GM12878 (cell line): ENCODE measurements at regions not wholly inside any gene's neighbourhood (a gene's known extent, or its start where the extent isn't known, plus 50 kb on each side); places are given as distances from the start of the nearest gene placed in this dataset.

ENCODE experiments used
- GABPA ChIP-seq: IDR thresholded peaks from 2 replicates; pipeline ENCODE4 v1.6.1; 2014; ENCODE audit warnings: antibody characterized with exemption, low read depth, mild to moderate bottlenecking, inconsistent platforms
- LARP7 ChIP-seq: fragments of 450-650 bp; IDR thresholded peaks from 2 replicates; pipeline ENCODE4 v1.6.1; 2017; ENCODE audit warnings: mild to moderate bottlenecking
- SREBF1 ChIP-seq: IDR thresholded peaks from 2 replicates; pipeline ENCODE4 v1.6.1; 2012; ENCODE audit warnings: mild to moderate bottlenecking, low read length
- TARDBP ChIP-seq: IDR thresholded peaks from 2 replicates; pipeline ENCODE4 v1.6.1; 2016; ENCODE audit warnings: borderline replicate concordance
- TF ChIP-seq, protein P1 (sequence below): fragments of 450-650 bp; IDR thresholded peaks from 2 replicates; pipeline ENCODE4 v1.6.1; 2016; ENCODE audit warnings: mild to moderate bottlenecking, moderate library complexity, borderline replicate concordance
- TF ChIP-seq, protein P2 (sequence below): fragments of 450-650 bp; IDR thresholded peaks from 2 replicates; pipeline ENCODE4 v1.6.1; 2018; ENCODE audit warnings: borderline replicate concordance, mild to moderate bottlenecking; ENCODE audit not compliant: partially characterized antibody
- TF ChIP-seq, protein P3 (sequence below): IDR thresholded peaks from 2 replicates; pipeline ENCODE4 v1.6.1; 2012; ENCODE audit warnings: mild to moderate bottlenecking, low read depth, low read length
- TF ChIP-seq, protein P4 (sequence below), 3 experiments: IDR thresholded peaks in 2 of 3; conservative IDR thresholded peaks in 1 of 3; 2 replicates each; pipeline ENCODE4 v1.5.1; 2011; ENCODE audit warnings: low read depth in 3 of 3, low read length in 3 of 3, mild to moderate bottlenecking in 3 of 3, control low read depth in 2 of 3, moderate library complexity in 2 of 3, inconsistent platforms in 1 of 3, mixed read lengths in 1 of 3; ENCODE audit not compliant: control insufficient read depth in 2 of 3, insufficient read depth in 1 of 3; ENCODE audit errors: extremely low read depth in 1 of 3
- TF ChIP-seq, protein P5 (sequence below): fragments of 450-650 bp; IDR thresholded peaks from 2 replicates; pipeline ENCODE4 v1.6.1; 2017; ENCODE audit warnings: borderline replicate concordance

DNA sequence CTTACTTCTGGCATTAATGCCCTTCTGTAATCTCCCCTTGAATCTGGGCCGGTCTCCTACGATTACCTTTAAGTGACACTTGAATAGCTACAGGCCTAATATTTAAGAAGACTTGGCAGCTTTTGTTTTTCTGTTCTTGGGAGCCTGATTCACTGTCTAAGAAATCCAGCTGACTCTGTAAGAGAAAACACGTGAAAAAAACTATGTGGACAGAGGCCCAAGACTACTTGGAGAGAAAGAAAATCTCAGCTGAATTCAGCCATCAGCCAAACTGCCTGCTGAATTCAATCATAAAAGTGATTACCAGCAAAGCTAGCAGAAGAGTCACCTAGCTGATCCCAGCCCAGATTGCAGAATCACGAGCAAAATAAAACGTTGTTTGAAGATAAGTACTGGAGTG lies 521.2 kb downstream of the MID1IP1 start (continued):
- TF ChIP-seq, protein P1, sequence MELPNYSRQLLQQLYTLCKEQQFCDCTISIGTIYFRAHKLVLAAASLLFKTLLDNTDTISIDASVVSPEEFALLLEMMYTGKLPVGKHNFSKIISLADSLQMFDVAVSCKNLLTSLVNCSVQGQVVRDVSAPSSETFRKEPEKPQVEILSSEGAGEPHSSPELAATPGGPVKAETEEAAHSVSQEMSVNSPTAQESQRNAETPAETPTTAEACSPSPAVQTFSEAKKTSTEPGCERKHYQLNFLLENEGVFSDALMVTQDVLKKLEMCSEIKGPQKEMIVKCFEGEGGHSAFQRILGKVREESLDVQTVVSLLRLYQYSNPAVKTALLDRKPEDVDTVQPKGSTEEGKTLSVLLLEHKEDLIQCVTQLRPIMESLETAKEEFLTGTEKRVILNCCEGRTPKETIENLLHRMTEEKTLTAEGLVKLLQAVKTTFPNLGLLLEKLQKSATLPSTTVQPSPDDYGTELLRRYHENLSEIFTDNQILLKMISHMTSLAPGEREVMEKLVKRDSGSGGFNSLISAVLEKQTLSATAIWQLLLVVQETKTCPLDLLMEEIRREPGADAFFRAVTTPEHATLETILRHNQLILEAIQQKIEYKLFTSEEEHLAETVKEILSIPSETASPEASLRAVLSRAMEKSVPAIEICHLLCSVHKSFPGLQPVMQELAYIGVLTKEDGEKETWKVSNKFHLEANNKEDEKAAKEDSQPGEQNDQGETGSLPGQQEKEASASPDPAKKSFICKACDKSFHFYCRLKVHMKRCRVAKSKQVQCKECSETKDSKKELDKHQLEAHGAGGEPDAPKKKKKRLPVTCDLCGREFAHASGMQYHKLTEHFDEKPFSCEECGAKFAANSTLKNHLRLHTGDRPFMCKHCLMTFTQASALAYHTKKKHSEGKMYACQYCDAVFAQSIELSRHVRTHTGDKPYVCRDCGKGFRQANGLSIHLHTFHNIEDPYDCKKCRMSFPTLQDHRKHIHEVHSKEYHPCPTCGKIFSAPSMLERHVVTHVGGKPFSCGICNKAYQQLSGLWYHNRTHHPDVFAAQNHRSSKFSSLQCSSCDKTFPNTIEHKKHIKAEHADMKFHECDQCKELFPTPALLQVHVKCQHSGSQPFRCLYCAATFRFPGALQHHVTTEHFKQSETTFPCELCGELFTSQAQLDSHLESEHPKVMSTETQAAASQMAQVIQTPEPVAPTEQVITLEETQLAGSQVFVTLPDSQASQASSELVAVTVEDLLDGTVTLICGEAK = no peak
- TF ChIP-seq TARDBP (no peak), LARP7 (no peak), GABPA (no peak), SREBF1 (no peak)
- TF ChIP-seq, protein P2, sequence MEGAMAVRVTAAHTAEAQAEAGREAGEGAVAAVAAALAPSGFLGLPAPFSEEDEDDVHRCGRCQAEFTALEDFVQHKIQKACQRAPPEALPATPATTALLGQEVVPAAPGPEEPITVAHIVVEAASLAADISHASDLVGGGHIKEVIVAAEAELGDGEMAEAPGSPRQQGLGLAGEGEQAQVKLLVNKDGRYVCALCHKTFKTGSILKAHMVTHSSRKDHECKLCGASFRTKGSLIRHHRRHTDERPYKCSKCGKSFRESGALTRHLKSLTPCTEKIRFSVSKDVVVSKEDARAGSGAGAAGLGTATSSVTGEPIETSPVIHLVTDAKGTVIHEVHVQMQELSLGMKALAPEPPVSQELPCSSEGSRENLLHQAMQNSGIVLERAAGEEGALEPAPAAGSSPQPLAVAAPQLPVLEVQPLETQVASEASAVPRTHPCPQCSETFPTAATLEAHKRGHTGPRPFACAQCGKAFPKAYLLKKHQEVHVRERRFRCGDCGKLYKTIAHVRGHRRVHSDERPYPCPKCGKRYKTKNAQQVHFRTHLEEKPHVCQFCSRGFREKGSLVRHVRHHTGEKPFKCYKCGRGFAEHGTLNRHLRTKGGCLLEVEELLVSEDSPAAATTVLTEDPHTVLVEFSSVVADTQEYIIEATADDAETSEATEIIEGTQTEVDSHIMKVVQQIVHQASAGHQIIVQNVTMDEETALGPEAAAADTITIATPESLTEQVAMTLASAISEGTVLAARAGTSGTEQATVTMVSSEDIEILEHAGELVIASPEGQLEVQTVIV = no peak
- TF ChIP-seq, protein P3, sequence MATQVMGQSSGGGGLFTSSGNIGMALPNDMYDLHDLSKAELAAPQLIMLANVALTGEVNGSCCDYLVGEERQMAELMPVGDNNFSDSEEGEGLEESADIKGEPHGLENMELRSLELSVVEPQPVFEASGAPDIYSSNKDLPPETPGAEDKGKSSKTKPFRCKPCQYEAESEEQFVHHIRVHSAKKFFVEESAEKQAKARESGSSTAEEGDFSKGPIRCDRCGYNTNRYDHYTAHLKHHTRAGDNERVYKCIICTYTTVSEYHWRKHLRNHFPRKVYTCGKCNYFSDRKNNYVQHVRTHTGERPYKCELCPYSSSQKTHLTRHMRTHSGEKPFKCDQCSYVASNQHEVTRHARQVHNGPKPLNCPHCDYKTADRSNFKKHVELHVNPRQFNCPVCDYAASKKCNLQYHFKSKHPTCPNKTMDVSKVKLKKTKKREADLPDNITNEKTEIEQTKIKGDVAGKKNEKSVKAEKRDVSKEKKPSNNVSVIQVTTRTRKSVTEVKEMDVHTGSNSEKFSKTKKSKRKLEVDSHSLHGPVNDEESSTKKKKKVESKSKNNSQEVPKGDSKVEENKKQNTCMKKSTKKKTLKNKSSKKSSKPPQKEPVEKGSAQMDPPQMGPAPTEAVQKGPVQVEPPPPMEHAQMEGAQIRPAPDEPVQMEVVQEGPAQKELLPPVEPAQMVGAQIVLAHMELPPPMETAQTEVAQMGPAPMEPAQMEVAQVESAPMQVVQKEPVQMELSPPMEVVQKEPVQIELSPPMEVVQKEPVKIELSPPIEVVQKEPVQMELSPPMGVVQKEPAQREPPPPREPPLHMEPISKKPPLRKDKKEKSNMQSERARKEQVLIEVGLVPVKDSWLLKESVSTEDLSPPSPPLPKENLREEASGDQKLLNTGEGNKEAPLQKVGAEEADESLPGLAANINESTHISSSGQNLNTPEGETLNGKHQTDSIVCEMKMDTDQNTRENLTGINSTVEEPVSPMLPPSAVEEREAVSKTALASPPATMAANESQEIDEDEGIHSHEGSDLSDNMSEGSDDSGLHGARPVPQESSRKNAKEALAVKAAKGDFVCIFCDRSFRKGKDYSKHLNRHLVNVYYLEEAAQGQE = no peak
- TF ChIP-seq, protein P4, sequence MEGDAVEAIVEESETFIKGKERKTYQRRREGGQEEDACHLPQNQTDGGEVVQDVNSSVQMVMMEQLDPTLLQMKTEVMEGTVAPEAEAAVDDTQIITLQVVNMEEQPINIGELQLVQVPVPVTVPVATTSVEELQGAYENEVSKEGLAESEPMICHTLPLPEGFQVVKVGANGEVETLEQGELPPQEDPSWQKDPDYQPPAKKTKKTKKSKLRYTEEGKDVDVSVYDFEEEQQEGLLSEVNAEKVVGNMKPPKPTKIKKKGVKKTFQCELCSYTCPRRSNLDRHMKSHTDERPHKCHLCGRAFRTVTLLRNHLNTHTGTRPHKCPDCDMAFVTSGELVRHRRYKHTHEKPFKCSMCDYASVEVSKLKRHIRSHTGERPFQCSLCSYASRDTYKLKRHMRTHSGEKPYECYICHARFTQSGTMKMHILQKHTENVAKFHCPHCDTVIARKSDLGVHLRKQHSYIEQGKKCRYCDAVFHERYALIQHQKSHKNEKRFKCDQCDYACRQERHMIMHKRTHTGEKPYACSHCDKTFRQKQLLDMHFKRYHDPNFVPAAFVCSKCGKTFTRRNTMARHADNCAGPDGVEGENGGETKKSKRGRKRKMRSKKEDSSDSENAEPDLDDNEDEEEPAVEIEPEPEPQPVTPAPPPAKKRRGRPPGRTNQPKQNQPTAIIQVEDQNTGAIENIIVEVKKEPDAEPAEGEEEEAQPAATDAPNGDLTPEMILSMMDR (IDR thresholded peaks at IDR 0.05 in 2 of 3, conservative IDR thresholded peaks at IDR 0.05 in 1 of 3; ENCODE audit: control insufficient read depth in 2 of 3, extremely low read depth in 1 of 3, insufficient read depth in 1 of 3, low read depth in 3 of 3, low read length in 3 of 3) = no peak
- TF ChIP-seq, protein P5, sequence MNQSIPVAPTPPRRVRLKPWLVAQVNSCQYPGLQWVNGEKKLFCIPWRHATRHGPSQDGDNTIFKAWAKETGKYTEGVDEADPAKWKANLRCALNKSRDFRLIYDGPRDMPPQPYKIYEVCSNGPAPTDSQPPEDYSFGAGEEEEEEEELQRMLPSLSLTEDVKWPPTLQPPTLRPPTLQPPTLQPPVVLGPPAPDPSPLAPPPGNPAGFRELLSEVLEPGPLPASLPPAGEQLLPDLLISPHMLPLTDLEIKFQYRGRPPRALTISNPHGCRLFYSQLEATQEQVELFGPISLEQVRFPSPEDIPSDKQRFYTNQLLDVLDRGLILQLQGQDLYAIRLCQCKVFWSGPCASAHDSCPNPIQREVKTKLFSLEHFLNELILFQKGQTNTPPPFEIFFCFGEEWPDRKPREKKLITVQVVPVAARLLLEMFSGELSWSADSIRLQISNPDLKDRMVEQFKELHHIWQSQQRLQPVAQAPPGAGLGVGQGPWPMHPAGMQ = no peak
